ENCODE measurements at regions not wholly inside any gene's neighbourhood (a gene's known extent, or its start where the extent isn't known, plus 50 kb on each side); places are given as distances from the start of the nearest gene placed in this dataset.

DNA sequence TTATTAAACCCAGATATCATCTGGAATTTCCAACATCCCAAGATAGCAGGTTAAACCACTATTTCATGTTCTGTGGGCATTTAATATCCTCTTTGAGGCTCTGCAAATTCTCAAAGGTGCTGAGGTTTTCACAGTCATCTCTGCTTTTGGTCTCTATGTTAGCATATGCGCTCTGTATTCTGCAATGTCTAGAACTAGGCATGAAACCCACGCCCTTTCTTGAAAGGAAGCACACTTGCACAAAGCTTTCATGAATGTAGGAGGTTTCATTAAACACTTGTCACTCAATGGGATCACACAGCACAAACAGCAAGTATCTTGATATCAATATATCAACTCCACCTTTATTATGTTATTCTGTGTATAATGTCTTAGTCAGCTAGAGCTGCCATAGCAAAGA lies 172.0 kb upstream of the USP24 start:
- TF ChIP-seq, protein P1, sequence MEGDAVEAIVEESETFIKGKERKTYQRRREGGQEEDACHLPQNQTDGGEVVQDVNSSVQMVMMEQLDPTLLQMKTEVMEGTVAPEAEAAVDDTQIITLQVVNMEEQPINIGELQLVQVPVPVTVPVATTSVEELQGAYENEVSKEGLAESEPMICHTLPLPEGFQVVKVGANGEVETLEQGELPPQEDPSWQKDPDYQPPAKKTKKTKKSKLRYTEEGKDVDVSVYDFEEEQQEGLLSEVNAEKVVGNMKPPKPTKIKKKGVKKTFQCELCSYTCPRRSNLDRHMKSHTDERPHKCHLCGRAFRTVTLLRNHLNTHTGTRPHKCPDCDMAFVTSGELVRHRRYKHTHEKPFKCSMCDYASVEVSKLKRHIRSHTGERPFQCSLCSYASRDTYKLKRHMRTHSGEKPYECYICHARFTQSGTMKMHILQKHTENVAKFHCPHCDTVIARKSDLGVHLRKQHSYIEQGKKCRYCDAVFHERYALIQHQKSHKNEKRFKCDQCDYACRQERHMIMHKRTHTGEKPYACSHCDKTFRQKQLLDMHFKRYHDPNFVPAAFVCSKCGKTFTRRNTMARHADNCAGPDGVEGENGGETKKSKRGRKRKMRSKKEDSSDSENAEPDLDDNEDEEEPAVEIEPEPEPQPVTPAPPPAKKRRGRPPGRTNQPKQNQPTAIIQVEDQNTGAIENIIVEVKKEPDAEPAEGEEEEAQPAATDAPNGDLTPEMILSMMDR (IDR thresholded peaks at IDR 0.05; ENCODE audit: insufficient read depth, low read depth, low read length, missing control alignments): no peak

DNA sequence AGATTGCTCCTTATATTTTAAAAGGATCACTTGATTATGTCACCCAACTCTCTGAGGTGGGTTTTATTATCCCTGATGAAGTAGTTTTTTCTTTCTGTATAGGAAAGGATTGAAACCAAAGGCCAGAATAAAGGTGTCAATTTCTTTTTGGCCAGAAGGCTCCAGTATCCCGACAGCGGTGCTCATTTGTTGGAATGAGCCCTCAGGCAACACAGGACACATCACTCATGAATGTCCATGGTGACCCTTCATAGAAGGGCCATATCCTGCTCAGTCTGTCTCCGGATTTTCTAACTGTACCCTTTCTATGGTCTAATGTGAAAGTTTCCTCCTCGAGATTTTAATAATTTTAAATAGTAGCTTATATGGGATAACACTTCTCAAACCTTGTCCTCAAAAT lies 171.3 kb upstream of the USP24 start:
- no peak overlapping the region for H3K4me3 ChIP-seq (ENCODE audit: low read depth, low read length)
- TF ChIP-seq, protein P1 (IDR thresholded peaks at IDR 0.05; ENCODE audit: insufficient read depth, low read depth, low read length, missing control alignments): no peak
- no peak for DNase-seq (ENCODE audit: low read depth)

More for the DNA sequence above, 172.0 kb upstream of the USP24 start:
- H3K4me3 ChIP-seq (ENCODE audit: low read depth, low read length): no peak overlapping the region
- DNase-seq (ENCODE audit: low read depth): no peak

DNA sequence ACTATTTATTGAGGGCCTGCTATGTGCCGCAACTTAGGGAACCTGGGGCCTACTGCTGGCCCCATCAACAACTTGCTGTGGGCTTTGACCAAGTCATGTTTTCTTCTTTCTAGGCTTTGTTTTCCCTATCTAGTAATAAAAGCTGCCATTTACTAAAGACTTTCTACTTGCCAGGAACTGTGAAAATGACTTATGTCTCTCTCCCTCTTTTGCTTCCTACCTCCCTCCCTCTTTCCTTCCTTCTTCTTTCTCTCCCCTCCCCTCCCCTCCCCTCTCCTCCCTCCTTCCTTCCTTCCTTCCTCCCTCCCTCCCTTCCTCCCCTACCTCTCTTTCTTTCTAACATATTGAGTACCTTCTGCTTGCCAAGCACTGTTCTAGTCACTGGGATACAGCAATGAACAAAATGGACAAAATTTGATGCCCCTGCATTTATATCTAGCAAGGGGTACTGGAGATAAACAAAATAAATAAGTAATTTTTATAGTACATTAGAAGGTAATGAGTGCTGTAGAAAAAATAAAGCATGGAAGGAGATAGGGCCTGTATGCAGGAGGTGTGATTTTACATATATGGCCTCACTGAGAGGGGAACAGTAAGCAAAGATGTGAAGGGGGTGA lies 170.3 kb upstream of the USP24 start:
- no peak for DNase-seq (ENCODE audit: low read depth)
- no peak overlapping the region for H3K4me3 ChIP-seq (ENCODE audit: low read depth, low read length)
- TF ChIP-seq, protein P1 (IDR thresholded peaks at IDR 0.05; ENCODE audit: insufficient read depth, low read depth, low read length, missing control alignments): no peak

DNA sequence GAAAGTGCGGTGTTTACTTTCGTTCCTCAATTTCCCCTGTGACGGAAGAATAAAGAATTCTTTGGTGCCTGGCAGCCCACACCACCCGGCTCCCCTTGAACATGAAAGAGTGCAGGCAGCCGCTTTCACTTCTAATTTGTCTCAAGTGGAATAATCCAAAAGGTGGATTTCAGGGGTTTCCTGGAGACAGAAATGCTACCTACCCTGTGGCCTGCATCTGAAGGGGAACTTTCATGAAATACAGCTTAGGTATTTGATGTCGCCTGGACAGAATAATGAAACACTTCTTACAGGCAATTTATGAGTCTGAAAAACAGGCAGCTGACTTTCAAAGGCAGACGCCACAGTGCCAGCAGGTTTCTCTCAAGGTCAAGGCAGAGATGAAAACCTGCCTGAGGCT lies 169.5 kb upstream of the USP24 start:
- DNase-seq (ENCODE audit: low read depth): no peak
- H3K4me3 ChIP-seq (ENCODE audit: low read depth, low read length): no peak overlapping the region
- TF ChIP-seq, protein P1 (IDR thresholded peaks at IDR 0.05; ENCODE audit: insufficient read depth, low read depth, low read length, missing control alignments): no peak

DNA sequence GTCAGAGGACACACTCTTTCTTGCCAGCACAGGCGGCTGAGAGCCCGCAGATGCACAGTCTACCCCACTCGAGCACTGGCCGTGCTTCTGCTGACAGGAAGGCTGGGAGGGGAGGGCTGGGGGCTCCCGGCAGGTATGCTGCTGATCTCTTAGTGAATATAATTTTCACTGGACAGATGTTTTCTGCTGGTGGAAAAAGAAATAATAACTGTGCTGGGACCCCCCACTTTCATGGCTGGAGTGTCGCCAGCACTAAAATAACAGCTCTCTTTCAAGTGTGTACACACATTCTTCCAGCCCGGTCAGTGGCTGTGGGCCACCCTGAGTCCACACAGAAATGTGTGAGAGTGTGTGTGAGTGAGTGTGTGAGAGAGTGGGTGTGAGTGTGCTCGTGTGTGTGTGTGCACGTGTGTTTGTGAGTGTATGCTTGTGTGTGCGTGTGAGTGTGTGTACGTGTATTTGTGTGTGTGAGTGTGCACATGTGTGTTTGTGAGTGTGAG lies 167.7 kb upstream of the USP24 start:
- H3K4me3 ChIP-seq (ENCODE audit: low read depth, low read length): no peak overlapping the region
- TF ChIP-seq, protein P1 (IDR thresholded peaks at IDR 0.05; ENCODE audit: insufficient read depth, low read depth, low read length, missing control alignments): no peak
- DNase-seq (ENCODE audit: low read depth): no peak

DNA sequence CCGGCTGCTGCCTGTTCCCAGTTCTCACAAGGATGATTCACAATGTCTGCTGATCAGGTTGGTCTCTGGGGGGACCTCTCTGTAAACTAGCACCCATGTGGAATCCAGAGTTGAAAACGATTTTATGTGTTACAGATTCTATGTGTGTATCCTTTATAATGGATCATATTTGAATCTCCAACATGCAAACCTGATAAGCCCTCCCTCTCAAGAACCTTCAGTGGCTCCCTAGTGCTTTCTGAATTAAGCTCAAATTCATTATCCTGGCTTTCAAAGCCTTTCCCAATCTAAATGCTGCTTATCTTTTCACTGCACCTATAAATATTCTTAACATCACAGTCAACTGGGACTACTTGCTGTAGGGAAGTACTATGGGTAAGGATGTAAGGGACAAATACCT lies 166.8 kb upstream of the USP24 start:
- TF ChIP-seq, protein P1 (IDR thresholded peaks at IDR 0.05; ENCODE audit: insufficient read depth, low read depth, low read length, missing control alignments): no peak
- H3K4me3 ChIP-seq (ENCODE audit: low read depth, low read length): no peak overlapping the region
- DNase-seq (ENCODE audit: low read depth): no peak

DNA sequence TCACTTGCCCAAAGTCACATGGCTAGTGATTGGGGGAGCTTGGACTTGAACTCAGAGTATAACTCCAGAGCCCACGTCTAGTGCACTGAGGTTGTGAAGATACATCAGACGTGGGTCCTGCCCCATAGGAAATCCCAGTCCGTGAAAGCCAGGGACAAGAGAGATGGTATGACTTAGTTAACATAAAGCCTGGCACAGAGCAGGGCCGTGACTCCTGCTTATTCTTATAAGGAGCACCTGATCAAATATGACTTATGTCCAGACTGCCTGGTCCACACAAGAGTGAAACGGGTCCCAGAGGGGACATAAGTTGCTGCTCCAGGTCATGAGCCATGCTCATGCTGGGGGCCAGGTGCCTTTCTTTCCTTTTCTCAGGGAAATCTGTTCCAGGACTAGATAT lies 166.3 kb upstream of the USP24 start:
- TF ChIP-seq, protein P1 (IDR thresholded peaks at IDR 0.05; ENCODE audit: insufficient read depth, low read depth, low read length, missing control alignments): no peak
- no peak overlapping the region for H3K4me3 ChIP-seq (ENCODE audit: low read depth, low read length)
- no peak for DNase-seq (ENCODE audit: low read depth)
